ENCODE measurements at regions not wholly inside any gene's neighbourhood (a gene's known extent, or its start where the extent isn't known, plus 50 kb on each side); places are given as distances from the start of the nearest gene placed in this dataset.

DNA sequence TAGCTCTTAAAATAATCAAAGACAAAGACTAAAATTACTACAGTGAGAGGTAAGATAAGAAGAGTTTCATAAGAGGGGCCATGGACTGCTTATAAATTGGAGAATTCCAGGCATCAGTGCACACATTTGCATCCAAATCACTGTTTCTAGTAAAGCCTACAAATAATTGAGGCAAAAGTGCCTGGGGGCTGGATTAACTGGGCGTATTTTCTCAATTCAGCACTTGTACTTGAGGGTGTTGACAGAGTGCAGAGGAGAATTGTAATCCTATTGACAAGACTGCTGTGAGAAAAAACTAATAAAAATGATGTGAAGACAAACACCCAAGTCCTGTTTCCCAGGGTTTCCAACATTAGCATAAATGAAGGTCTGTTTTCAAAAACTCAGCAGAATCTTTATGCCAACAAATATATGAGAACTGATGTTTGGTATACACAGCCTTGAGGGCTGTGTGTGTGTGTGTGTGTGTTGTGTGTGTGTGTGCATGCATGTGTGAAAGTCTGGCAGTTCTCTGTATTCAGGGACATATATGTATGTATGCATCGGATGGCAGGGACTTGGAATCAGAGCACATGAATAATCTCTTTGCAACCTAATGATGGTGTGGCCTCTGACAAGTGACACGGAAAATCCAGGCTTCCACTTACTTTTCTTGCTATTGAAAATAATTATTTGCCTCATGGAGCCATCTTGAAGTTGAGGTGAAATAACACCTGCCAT lies 182.1 kb upstream of the CDC14C start:
- H2BK15ac ChIP-seq (ENCODE audit: low read length): no peak overlapping the region
- H3K4me2 ChIP-seq (ENCODE audit: insufficient read depth, low read length, poor library complexity, severe bottlenecking): peak overlapping the region; percentile 11
- H3K9me3 ChIP-seq (replicated peaks in 1 of 2; ENCODE audit: control insufficient read depth in 2 of 2, insufficient read depth in 1 of 2, low read depth in 1 of 2, low read length in 2 of 2): peaks cover 0 to 6% of the 10 kb centered on the region in 2 donors
- no peaks in the 10 kb centered on the region for H3K36me3 ChIP-seq (replicated peaks in 1 of 2; ENCODE audit: control insufficient read depth in 2 of 2, insufficient read depth in 2 of 2, low read length in 2 of 2)
- no peak overlapping the region for H2BK5ac ChIP-seq (ENCODE audit: low read length)
- no peak overlapping the region for H3K27ac ChIP-seq (replicated peaks; ENCODE audit: low read length)
- H4K91ac ChIP-seq (ENCODE audit: low read depth, low read length, poor library complexity): no peak overlapping the region
- H4K8ac ChIP-seq (ENCODE audit: low read depth, low read length): no peak overlapping the region
- no peak overlapping the region for H3K23ac ChIP-seq (ENCODE audit: low read depth, low read length, poor library complexity)
- no peak overlapping the region for H2AK5ac ChIP-seq (ENCODE audit: low read depth, low read length)
- DNase-seq (ENCODE audit: low spot score): no peak
- no peak overlapping the region for H3K4ac ChIP-seq (ENCODE audit: low read length)
- H3K14ac ChIP-seq (ENCODE audit: low read length): no peak overlapping the region
- H3K4me3 ChIP-seq (ENCODE audit: low read length in 2 of 2): no peak overlapping the region
- no CpG with 5 or more reads among the region's 3 CpGs for WGBS, 2 donors (ENCODE audit: extremely low coverage in 2 of 2, insufficient read length in 2 of 2, insufficient replicate concordance in 1 of 2)
- no peak overlapping the region for H2AFZ ChIP-seq (ENCODE audit: low read length)
- no peaks in the 10 kb centered on the region for H3K4me1 ChIP-seq (ENCODE audit: control insufficient read depth in 2 of 2, insufficient read depth in 1 of 2, low read depth in 1 of 2, low read length in 2 of 2)
- H3K79me1 ChIP-seq (ENCODE audit: low read depth, low read length): no peaks in the 10 kb centered on the region
- no peak overlapping the region for H2BK120ac ChIP-seq (ENCODE audit: low read depth, low read length)
- H3K27me3 ChIP-seq (ENCODE audit: control insufficient read depth in 3 of 3, insufficient read depth in 3 of 3, low read depth in 1 of 3, low read length in 3 of 3): no peaks in the 10 kb centered on the region
- H2BK12ac ChIP-seq (ENCODE audit: low read length): no peak overlapping the region
- no peak overlapping the region for H3K18ac ChIP-seq (ENCODE audit: low read length)
- H3K9ac ChIP-seq (ENCODE audit: low read depth, low read length, poor library complexity): no peak overlapping the region

DNA sequence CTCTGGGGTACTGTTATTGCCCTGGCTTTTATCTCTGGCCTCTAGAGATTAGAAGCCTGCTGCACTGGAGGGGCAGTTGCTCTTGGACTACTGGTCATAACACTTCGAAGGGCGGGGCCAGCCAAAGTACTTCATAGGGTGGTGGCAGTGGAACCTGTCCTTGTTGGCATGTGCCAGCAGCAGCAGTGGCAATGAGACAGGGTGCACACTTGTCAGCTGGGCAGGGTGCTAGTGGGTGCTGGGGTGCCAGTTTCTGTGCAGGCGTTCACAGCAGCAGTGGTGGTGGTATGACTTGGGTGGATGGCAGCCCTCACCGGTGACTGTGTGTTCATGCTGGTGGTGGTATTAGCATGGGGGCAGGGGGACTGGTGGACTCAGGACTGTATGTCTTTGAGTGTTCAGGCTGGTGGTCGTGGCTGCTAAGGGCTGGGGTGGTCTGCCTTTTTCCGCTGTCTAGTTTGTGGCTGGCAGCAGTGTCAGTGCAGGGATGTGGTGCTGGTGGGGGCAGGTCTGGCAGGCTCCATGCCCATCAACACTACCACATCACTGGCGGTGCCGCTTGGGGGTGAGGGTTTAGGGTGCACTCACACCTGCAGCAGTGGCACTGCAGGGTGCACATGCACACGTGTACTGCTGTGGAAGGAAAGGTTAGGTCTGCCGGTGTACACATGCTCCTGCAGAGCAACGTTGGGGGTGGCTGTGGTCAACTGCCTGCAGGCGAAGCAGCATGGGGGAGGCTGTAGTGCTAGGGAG lies 176.1 kb upstream of the CDC14C start:
- Histone ChIP-seq H3K4me3 (ENCODE audit: low read length in 2 of 2) (peak overlapping the region in 1 of 2 donors; percentile 16), H3K27me3 (ENCODE audit: control insufficient read depth in 3 of 3, insufficient read depth in 3 of 3, low read depth in 1 of 3, low read length in 3 of 3) (no peaks in the 10 kb centered on the region), H3K18ac (ENCODE audit: low read length) (peak overlapping the region; percentile 24), H2BK12ac (ENCODE audit: low read length) (peak overlapping the region; percentile 46), H3K36me3 (replicated peaks in 1 of 2; ENCODE audit: control insufficient read depth in 2 of 2, insufficient read depth in 2 of 2, low read length in 2 of 2) (no peaks in the 10 kb centered on the region), H3K9me3 (replicated peaks in 1 of 2; ENCODE audit: control insufficient read depth in 2 of 2, insufficient read depth in 1 of 2, low read depth in 1 of 2, low read length in 2 of 2) (no peaks in the 10 kb centered on the region), H2AFZ (ENCODE audit: low read length) (no peak overlapping the region), H3K4me1 (ENCODE audit: control insufficient read depth in 2 of 2, insufficient read depth in 1 of 2, low read depth in 1 of 2, low read length in 2 of 2) (no peaks in the 10 kb centered on the region), H3K14ac (ENCODE audit: low read length) (peak overlapping the region; percentile 40), H2AK5ac (ENCODE audit: low read depth, low read length) (peak overlapping the region; percentile 11), H3K4me2 (ENCODE audit: insufficient read depth, low read length, poor library complexity, severe bottlenecking) (no peak overlapping the region), H4K91ac (ENCODE audit: low read depth, low read length, poor library complexity) (no peak overlapping the region), H3K79me1 (ENCODE audit: low read depth, low read length) (no peaks in the 10 kb centered on the region), H3K9ac (ENCODE audit: low read depth, low read length, poor library complexity) (peak overlapping the region; percentile 32), H3K23ac (ENCODE audit: low read depth, low read length, poor library complexity) (peak overlapping the region; percentile 86), H2BK15ac (ENCODE audit: low read length) (no peak overlapping the region), H3K4ac (ENCODE audit: low read length) (peak overlapping the region; percentile 93), H3K27ac (replicated peaks; ENCODE audit: low read length) (no peak overlapping the region), H2BK120ac (ENCODE audit: low read depth, low read length) (no peak overlapping the region), H4K8ac (ENCODE audit: low read depth, low read length) (no peak overlapping the region), H2BK5ac (ENCODE audit: low read length) (peak overlapping the region; percentile 98)
- no peak for DNase-seq (ENCODE audit: low spot score)
- WGBS, 2 donors (ENCODE audit: extremely low coverage in 2 of 2, insufficient read length in 2 of 2, insufficient replicate concordance in 1 of 2): no CpG with 5 or more reads among the region's 12 CpGs

GRCh38 chr7:48755061-48755555 lies 169.2 kb upstream of the CDC14C start:
- no CpG with 5 or more reads among the region's 3 CpGs for WGBS, 2 donors (ENCODE audit: extremely low coverage in 2 of 2, insufficient read length in 2 of 2, insufficient replicate concordance in 1 of 2)

GRCh38 chr7:48759431-48760080 lies 164.8 kb upstream of the CDC14C start:
- H2AFZ ChIP-seq (ENCODE audit: low read length): no peak overlapping the region
- no peak overlapping the region for H4K91ac ChIP-seq (ENCODE audit: low read depth, low read length, poor library complexity)
- H2BK15ac ChIP-seq (ENCODE audit: low read length): no peak overlapping the region
- no peak overlapping the region for H2AK5ac ChIP-seq (ENCODE audit: low read depth, low read length)
- H3K4me3 ChIP-seq (ENCODE audit: low read length in 2 of 2): no peak overlapping the region
- no peaks in the 10 kb centered on the region for H3K4me1 ChIP-seq (ENCODE audit: control insufficient read depth in 2 of 2, insufficient read depth in 1 of 2, low read depth in 1 of 2, low read length in 2 of 2)
- H3K9me3 ChIP-seq (replicated peaks in 1 of 2; ENCODE audit: control insufficient read depth in 2 of 2, insufficient read depth in 1 of 2, low read depth in 1 of 2, low read length in 2 of 2): no peaks in the 10 kb centered on the region
- H2BK12ac ChIP-seq (ENCODE audit: low read length): no peak overlapping the region
- H3K14ac ChIP-seq (ENCODE audit: low read length): no peak overlapping the region
- WGBS, 2 donors (ENCODE audit: extremely low coverage in 2 of 2, insufficient read length in 2 of 2, insufficient replicate concordance in 1 of 2): no CpG with 5 or more reads among the region's 1 CpG
- H2BK5ac ChIP-seq (ENCODE audit: low read length): no peak overlapping the region
- H3K27ac ChIP-seq (replicated peaks; ENCODE audit: low read length): no peak overlapping the region
- peaks cover 0 to 2% (median 0%) of the 10 kb centered on the region in 3 experiments for H3K27me3 ChIP-seq (ENCODE audit: control insufficient read depth in 3 of 3, insufficient read depth in 3 of 3, low read depth in 1 of 3, low read length in 3 of 3)
- H3K18ac ChIP-seq (ENCODE audit: low read length): no peak overlapping the region
- no peak overlapping the region for H3K23ac ChIP-seq (ENCODE audit: low read depth, low read length, poor library complexity)
- H3K36me3 ChIP-seq (replicated peaks in 1 of 2; ENCODE audit: control insufficient read depth in 2 of 2, insufficient read depth in 2 of 2, low read length in 2 of 2): no peaks in the 10 kb centered on the region
- H2BK120ac ChIP-seq (ENCODE audit: low read depth, low read length): no peak overlapping the region
- no peak for DNase-seq (ENCODE audit: low spot score)
- H3K4ac ChIP-seq (ENCODE audit: low read length): no peak overlapping the region
- H4K8ac ChIP-seq (ENCODE audit: low read depth, low read length): no peak overlapping the region
- no peaks in the 10 kb centered on the region for H3K79me1 ChIP-seq (ENCODE audit: low read depth, low read length)
- no peak overlapping the region for H3K4me2 ChIP-seq (ENCODE audit: insufficient read depth, low read length, poor library complexity, severe bottlenecking)
- H3K9ac ChIP-seq (ENCODE audit: low read depth, low read length, poor library complexity): no peak overlapping the region

More at GRCh38 chr7:48755061-48755555, 169.2 kb upstream of the CDC14C start:
- Histone ChIP-seq H3K4me1 (ENCODE audit: control insufficient read depth in 2 of 2, insufficient read depth in 1 of 2, low read depth in 1 of 2, low read length in 2 of 2) (no peaks in the 10 kb centered on the region), H3K79me1 (ENCODE audit: low read depth, low read length) (no peaks in the 10 kb centered on the region), H4K91ac (ENCODE audit: low read depth, low read length, poor library complexity) (no peak overlapping the region), H3K14ac (ENCODE audit: low read length) (no peak overlapping the region), H2BK5ac (ENCODE audit: low read length) (no peak overlapping the region), H3K27ac (replicated peaks; ENCODE audit: low read length) (no peak overlapping the region), H2BK120ac (ENCODE audit: low read depth, low read length) (no peak overlapping the region), H3K4me3 (ENCODE audit: low read length in 2 of 2) (no peak overlapping the region), H3K9me3 (replicated peaks in 1 of 2; ENCODE audit: control insufficient read depth in 2 of 2, insufficient read depth in 1 of 2, low read depth in 1 of 2, low read length in 2 of 2) (no peaks in the 10 kb centered on the region), H2BK15ac (ENCODE audit: low read length) (no peak overlapping the region), H3K4me2 (ENCODE audit: insufficient read depth, low read length, poor library complexity, severe bottlenecking) (no peak overlapping the region), H2BK12ac (ENCODE audit: low read length) (no peak overlapping the region), H3K36me3 (replicated peaks in 1 of 2; ENCODE audit: control insufficient read depth in 2 of 2, insufficient read depth in 2 of 2, low read length in 2 of 2) (no peaks in the 10 kb centered on the region), H2AK5ac (ENCODE audit: low read depth, low read length) (no peak overlapping the region), H2AFZ (ENCODE audit: low read length) (no peak overlapping the region), H4K8ac (ENCODE audit: low read depth, low read length) (no peak overlapping the region), H3K27me3 (ENCODE audit: control insufficient read depth in 3 of 3, insufficient read depth in 3 of 3, low read depth in 1 of 3, low read length in 3 of 3) (no peaks in the 10 kb centered on the region), H3K9ac (ENCODE audit: low read depth, low read length, poor library complexity) (no peak overlapping the region), H3K4ac (ENCODE audit: low read length) (no peak overlapping the region), H3K18ac (ENCODE audit: low read length) (no peak overlapping the region), H3K23ac (ENCODE audit: low read depth, low read length, poor library complexity) (no peak overlapping the region)
- DNase-seq (ENCODE audit: low spot score): no peak
